ENCODE measurements at regions not wholly inside any gene's neighbourhood (a gene's known extent, or its start where the extent isn't known, plus 50 kb on each side); places are given as distances from the start of the nearest gene placed in this dataset.

DNA sequence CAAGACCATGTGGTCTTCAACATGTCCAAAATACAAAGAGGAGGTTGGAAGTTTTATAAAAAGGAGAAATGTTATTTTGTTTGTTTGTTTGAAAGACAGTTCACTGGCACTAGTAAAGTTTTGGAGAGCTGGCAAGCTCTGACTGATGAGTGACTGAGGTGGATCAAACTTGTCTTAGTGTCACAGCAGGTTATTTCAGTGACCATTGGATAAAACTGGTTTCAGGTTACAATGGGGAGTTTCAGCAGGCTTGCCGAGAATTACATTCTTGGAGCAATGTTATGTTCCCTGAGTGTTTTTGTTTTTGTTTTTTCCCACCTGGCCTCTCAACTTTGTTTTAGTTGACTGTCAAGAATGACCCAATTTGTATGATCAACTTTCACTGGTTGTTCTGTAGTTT, 414.5 kb upstream of the ARHGEF26 start:
- intact Hi-C loops (cut with micrococcal nuclease) = no loop called here
- BruUV-seq (replicated peaks) = no TSS peak
- Histone ChIP-seq H3K4me1 (ENCODE audit: control insufficient read depth, extremely low read depth, insufficient read depth, low read length) (no peaks in the 10 kb centered on the region), H4K20me1 (replicated peaks; ENCODE audit: control insufficient read depth, extremely low read depth, insufficient read depth, low read length) (no peaks in the 10 kb centered on the region), H3K9me3 (replicated peaks; ENCODE audit: control insufficient read depth, insufficient read depth, low read length) (no peaks in the 10 kb centered on the region), H3K4me2 (ENCODE audit: insufficient read depth, low read length) (no peak overlapping the region), H3K4me3 (replicated peaks in 1 of 3; ENCODE audit: insufficient read depth in 1 of 3, low read depth in 1 of 3, low read length in 3 of 3) (no peak overlapping the region), H2AFZ (ENCODE audit: low read depth, low read length) (no peak overlapping the region), H3K9ac (replicated peaks; ENCODE audit: extremely low read depth, insufficient read depth, low read length) (no peak overlapping the region), H3K27me3 (ENCODE audit: control insufficient read depth in 2 of 2, insufficient read depth in 2 of 2, low read length in 2 of 2) (no peaks in the 10 kb centered on the region), H3K36me3 (ENCODE audit: control insufficient read depth in 2 of 2, extremely low read depth in 1 of 2, insufficient read depth in 2 of 2, low read length in 2 of 2) (no peaks in the 10 kb centered on the region), H3K79me2 (ENCODE audit: control insufficient read depth, insufficient read depth, low read length) (no peaks in the 10 kb centered on the region), H3K27ac (ENCODE audit: insufficient read depth, low read depth, low read length) (no peak overlapping the region), H3K9me1 (replicated peaks; ENCODE audit: control insufficient read depth, extremely low read depth, insufficient read depth, low read length) (no peaks in the 10 kb centered on the region)
- FAIRE-seq = no peak
- no peak for DNase-seq (ENCODE audit: low read depth, low spot score)
- no peak for TF ChIP-seq FOS (IDR thresholded peaks at IDR 0.05; ENCODE audit: borderline replicate concordance, insufficient read depth, low read length)
- no peak for TF ChIP-seq POLR2A (IDR thresholded peaks at IDR 0.05; ENCODE audit: low read depth, low read length)
- TF ChIP-seq EZH2 (IDR thresholded peaks at IDR 0.05; ENCODE audit: borderline replicate concordance, low read depth, low read length, severe bottlenecking) = no peak
- TF ChIP-seq, protein P1, sequence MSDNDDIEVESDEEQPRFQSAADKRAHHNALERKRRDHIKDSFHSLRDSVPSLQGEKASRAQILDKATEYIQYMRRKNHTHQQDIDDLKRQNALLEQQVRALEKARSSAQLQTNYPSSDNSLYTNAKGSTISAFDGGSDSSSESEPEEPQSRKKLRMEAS (IDR thresholded peaks at IDR 0.05; ENCODE audit: insufficient read depth, insufficient read length) = no peak
- no peak for TF ChIP-seq MYC (IDR thresholded peaks at IDR 0.05; ENCODE audit: low read depth, low read length)
- TF ChIP-seq, protein P2, sequence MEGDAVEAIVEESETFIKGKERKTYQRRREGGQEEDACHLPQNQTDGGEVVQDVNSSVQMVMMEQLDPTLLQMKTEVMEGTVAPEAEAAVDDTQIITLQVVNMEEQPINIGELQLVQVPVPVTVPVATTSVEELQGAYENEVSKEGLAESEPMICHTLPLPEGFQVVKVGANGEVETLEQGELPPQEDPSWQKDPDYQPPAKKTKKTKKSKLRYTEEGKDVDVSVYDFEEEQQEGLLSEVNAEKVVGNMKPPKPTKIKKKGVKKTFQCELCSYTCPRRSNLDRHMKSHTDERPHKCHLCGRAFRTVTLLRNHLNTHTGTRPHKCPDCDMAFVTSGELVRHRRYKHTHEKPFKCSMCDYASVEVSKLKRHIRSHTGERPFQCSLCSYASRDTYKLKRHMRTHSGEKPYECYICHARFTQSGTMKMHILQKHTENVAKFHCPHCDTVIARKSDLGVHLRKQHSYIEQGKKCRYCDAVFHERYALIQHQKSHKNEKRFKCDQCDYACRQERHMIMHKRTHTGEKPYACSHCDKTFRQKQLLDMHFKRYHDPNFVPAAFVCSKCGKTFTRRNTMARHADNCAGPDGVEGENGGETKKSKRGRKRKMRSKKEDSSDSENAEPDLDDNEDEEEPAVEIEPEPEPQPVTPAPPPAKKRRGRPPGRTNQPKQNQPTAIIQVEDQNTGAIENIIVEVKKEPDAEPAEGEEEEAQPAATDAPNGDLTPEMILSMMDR (IDR thresholded peaks at IDR 0.05; ENCODE audit: extremely low read depth in 1 of 2, insufficient read depth in 1 of 2, low read depth in 1 of 2, low read length in 2 of 2) = no peak
- no peak for TF ChIP-seq GATA2 (IDR thresholded peaks at IDR 0.05; ENCODE audit: insufficient read depth, insufficient read length, low read depth, low read length)
- ChIA-PET POLR2A (no interaction called here), CTCF (no interaction called here)
- dilution Hi-C loops (cut with MboI; ENCODE audit: extremely low pct_ligation_motif_present, low sequenced_read_pairs) = no loop called here

DNA sequence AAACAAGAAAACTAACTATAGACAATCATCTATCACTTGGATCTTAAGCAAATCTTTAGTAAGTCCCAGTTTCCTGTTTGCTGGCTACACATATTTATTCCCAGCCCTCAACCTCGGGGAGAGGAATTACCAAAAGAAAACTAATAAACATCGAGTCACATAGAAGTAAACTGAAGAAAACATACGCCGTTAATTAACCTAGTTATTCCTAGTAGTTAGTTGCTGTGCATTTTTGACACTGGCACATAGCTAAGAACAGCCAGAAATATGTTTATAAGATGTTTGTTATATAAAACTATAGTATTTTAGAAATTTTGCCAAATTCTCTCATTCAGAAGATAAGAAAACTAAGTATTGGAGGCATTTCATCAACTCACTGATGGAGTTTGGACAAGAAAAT, 407.2 kb upstream of the ARHGEF26 start:
- ChIA-PET CTCF (no interaction called here), POLR2A (no interaction called here)
- dilution Hi-C loops (cut with MboI; ENCODE audit: extremely low pct_ligation_motif_present, low sequenced_read_pairs) = no loop called here
- H2AFZ ChIP-seq (ENCODE audit: low read depth, low read length) = no peak overlapping the region
- H3K27ac ChIP-seq (ENCODE audit: insufficient read depth, low read depth, low read length) = no peak overlapping the region
- no peaks in the 10 kb centered on the region for H3K27me3 ChIP-seq (ENCODE audit: control insufficient read depth in 2 of 2, insufficient read depth in 2 of 2, low read length in 2 of 2)
- intact Hi-C loops (cut with micrococcal nuclease) = no loop called here
- H3K4me1 ChIP-seq (ENCODE audit: control insufficient read depth, extremely low read depth, insufficient read depth, low read length) = no peaks in the 10 kb centered on the region
- H3K9me1 ChIP-seq (replicated peaks; ENCODE audit: control insufficient read depth, extremely low read depth, insufficient read depth, low read length) = no peaks in the 10 kb centered on the region
- no peaks in the 10 kb centered on the region for H3K36me3 ChIP-seq (ENCODE audit: control insufficient read depth in 2 of 2, extremely low read depth in 1 of 2, insufficient read depth in 2 of 2, low read length in 2 of 2)
- no peak overlapping the region for H3K9ac ChIP-seq (replicated peaks; ENCODE audit: extremely low read depth, insufficient read depth, low read length)
- H3K4me3 ChIP-seq (replicated peaks in 1 of 3; ENCODE audit: insufficient read depth in 1 of 3, low read depth in 1 of 3, low read length in 3 of 3) = no peak overlapping the region
- DNase-seq (ENCODE audit: low read depth, low spot score) (no peak), FAIRE-seq (no peak)
- no TSS peak for BruUV-seq (replicated peaks)
- H3K9me3 ChIP-seq (replicated peaks; ENCODE audit: control insufficient read depth, insufficient read depth, low read length) = no peaks in the 10 kb centered on the region
- no peaks in the 10 kb centered on the region for H4K20me1 ChIP-seq (replicated peaks; ENCODE audit: control insufficient read depth, extremely low read depth, insufficient read depth, low read length)
- H3K4me2 ChIP-seq (ENCODE audit: insufficient read depth, low read length) = no peak overlapping the region
- TF ChIP-seq, protein P1 (IDR thresholded peaks at IDR 0.05; ENCODE audit: insufficient read depth, insufficient read length) = no peak
- TF ChIP-seq EZH2 (IDR thresholded peaks at IDR 0.05; ENCODE audit: borderline replicate concordance, low read depth, low read length, severe bottlenecking) = no peak
- H3K79me2 ChIP-seq (ENCODE audit: control insufficient read depth, insufficient read depth, low read length) = no peaks in the 10 kb centered on the region
